ENCODE measurements at regions not wholly inside any gene's neighbourhood (a gene's known extent, or its start where the extent isn't known, plus 50 kb on each side); places are given as distances from the start of the nearest gene placed in this dataset.

DNA sequence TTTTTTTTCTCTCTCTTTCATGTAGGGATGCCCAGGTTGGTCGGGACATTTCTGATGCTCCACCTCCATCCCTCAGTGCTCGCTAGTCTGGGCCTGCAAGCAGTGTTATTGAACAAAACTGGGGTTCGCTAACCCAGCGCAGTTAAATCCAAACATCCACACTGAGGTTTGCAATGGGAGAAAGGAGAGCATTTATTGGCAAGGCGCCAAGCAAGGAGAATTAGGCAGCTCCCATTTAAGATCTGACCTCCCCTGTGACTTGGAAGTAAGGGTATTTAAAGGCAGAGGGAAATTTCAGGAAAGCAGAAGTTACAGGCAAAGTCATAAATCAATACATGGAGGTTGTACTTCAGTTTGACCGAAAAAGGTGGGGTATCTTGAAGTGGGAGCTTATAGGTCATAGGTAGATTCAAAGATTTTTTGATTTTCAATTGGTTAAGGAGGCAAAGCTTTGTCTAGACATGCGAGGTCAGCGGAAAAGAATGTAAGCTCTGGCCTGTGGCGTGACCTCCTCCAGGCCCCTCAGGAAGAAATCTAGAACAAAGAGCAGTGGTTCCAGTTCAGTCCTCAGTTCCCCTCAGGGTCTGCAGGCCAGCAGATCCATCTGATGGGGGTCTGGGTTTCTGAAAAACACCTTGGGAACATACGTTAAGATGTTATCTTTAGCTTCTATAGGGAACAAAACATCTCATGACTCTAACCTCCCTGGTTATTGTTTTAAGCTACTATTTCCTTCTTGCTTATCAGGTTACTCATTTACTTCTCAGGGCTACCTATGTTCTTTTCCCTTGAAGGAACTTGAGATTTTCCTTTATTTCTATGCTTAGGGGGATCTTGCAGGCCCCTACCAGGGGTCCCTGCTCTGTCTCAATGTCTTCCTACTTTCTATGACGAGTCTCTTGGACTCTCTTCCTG is 66.0 kb upstream of the KIF16B start:
- Histone ChIP-seq H4K20me1 (ENCODE audit: low read length) (no peaks in the 10 kb centered on the region), H3K27me3 (ENCODE audit: low read length) (peaks cover 46% of the 10 kb centered on the region), H3K9me2 (replicated peaks; ENCODE audit: low read length) (no peaks in the 10 kb centered on the region), H3K36me3 (ENCODE audit: low read depth, low read length) (no peaks in the 10 kb centered on the region), H2AFZ (ENCODE audit: low read length) (no peak overlapping the region), H3F3A (ENCODE audit: low read length, unreplicated experiment) (no peaks in the 10 kb centered on the region), H3K4me1 (ENCODE audit: insufficient read depth, low read length) (no peaks in the 10 kb centered on the region), H3K4me2 (ENCODE audit: low read length) (no peak overlapping the region), H3K79me2 (ENCODE audit: low read length) (no peaks in the 10 kb centered on the region), H3K27ac (ENCODE audit: low read length) (no peak overlapping the region), H3K4me3 (ENCODE audit: low read length) (no peak overlapping the region), H3K9ac (ENCODE audit: low read length) (no peak overlapping the region), H3K9me3 (ENCODE audit: low read length) (no peaks in the 10 kb centered on the region)
- ChIA-PET POLR2A (ENCODE audit: unreplicated experiment) (no interaction called here), CTCF (no interaction called here)
- DNase-seq (no peak), ATAC-seq (no peak)
- no TSS peak for BruUV-seq (replicated peaks)
- no peak for TF ChIP-seq EZH2phosphoT487 (IDR thresholded peaks at IDR 0.05; ENCODE audit: borderline replicate concordance, low read length)
- TF ChIP-seq EZH2 (IDR thresholded peaks at IDR 0.05; ENCODE audit: low read length, unreplicated experiment), result no peak
- TF ChIP-seq, protein P1, sequence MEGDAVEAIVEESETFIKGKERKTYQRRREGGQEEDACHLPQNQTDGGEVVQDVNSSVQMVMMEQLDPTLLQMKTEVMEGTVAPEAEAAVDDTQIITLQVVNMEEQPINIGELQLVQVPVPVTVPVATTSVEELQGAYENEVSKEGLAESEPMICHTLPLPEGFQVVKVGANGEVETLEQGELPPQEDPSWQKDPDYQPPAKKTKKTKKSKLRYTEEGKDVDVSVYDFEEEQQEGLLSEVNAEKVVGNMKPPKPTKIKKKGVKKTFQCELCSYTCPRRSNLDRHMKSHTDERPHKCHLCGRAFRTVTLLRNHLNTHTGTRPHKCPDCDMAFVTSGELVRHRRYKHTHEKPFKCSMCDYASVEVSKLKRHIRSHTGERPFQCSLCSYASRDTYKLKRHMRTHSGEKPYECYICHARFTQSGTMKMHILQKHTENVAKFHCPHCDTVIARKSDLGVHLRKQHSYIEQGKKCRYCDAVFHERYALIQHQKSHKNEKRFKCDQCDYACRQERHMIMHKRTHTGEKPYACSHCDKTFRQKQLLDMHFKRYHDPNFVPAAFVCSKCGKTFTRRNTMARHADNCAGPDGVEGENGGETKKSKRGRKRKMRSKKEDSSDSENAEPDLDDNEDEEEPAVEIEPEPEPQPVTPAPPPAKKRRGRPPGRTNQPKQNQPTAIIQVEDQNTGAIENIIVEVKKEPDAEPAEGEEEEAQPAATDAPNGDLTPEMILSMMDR (conservative IDR thresholded peaks at IDR 0.05; ENCODE audit: low read depth, low read length), result no peak
- intact Hi-C loops (cut with micrococcal nuclease), result no loop called here

DNA sequence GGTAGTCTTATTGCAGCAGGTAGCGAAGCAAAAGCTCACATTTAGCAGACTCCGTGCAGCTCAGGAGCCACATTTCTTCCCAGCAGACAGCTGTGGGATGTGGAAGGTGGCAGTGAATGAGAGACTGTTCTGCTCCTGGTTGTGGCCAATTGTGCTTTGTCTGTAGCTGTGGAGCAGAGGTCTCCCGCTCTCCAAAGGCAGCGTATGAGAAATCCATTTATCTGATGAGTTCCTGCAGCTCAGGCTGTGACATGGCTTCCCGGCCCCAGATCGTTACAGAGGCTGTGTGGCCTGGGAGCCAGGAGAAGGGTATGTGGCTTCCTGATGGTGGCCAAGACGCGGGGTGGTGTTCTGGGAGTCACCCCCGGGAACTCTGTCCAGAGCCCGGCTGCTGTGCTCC is 64.5 kb upstream of the KIF16B start:
- Histone ChIP-seq H4K20me1 (ENCODE audit: low read length) (no peaks in the 10 kb centered on the region), H3K27ac (ENCODE audit: low read length) (no peak overlapping the region), H3K27me3 (ENCODE audit: low read length) (peaks cover 33% of the 10 kb centered on the region)

More for the DNA sequence above, 64.5 kb upstream of the KIF16B start:
- POLR2A ChIA-PET (ENCODE audit: unreplicated experiment), result no interaction called here
- DNase-seq (no peak), ATAC-seq (no peak)
- H3K79me2 ChIP-seq (ENCODE audit: low read length), result no peaks in the 10 kb centered on the region
- H3K4me2 ChIP-seq (ENCODE audit: low read length), result no peak overlapping the region
- H3F3A ChIP-seq (ENCODE audit: low read length, unreplicated experiment), result no peaks in the 10 kb centered on the region
- no peaks in the 10 kb centered on the region for H3K4me1 ChIP-seq (ENCODE audit: insufficient read depth, low read length)
- CTCF ChIA-PET, result no interaction called here
- no peak overlapping the region for H3K4me3 ChIP-seq (ENCODE audit: low read length)
- no peak overlapping the region for H2AFZ ChIP-seq (ENCODE audit: low read length)
- no TSS peak for BruUV-seq (replicated peaks)
- H3K9ac ChIP-seq (ENCODE audit: low read length), result no peak overlapping the region
- no peaks in the 10 kb centered on the region for H3K36me3 ChIP-seq (ENCODE audit: low read depth, low read length)
- intact Hi-C loops (cut with micrococcal nuclease), result no loop called here
- no peaks in the 10 kb centered on the region for H3K9me2 ChIP-seq (replicated peaks; ENCODE audit: low read length)
- TF ChIP-seq EZH2phosphoT487 (IDR thresholded peaks at IDR 0.05; ENCODE audit: borderline replicate concordance, low read length) (no peak), EZH2 (IDR thresholded peaks at IDR 0.05; ENCODE audit: low read length, unreplicated experiment) (no peak)
- TF ChIP-seq, protein P1 (conservative IDR thresholded peaks at IDR 0.05; ENCODE audit: low read depth, low read length), result no peak
- no peaks in the 10 kb centered on the region for H3K9me3 ChIP-seq (ENCODE audit: low read length)

Measured in PC-3 (cell line).